22Rv1 (cell line): ENCODE measurements at regions not wholly inside any gene's neighbourhood (a gene's known extent, or its start where the extent isn't known, plus 50 kb on each side); places are given as distances from the start of the nearest gene placed in this dataset.

Experiments
- ZFX ChIP-seq: fragments of 450-650 bp; IDR thresholded peaks from 2 replicates; pipeline ENCODE4 v1.6.1; 2017; ENCODE audit warnings: antibody characterized with exemption, borderline replicate concordance
- TF ChIP-seq, protein P1 (sequence below): fragments of 450-650 bp; IDR thresholded peaks from 2 replicates; pipeline ENCODE4 v1.5.1; 2017; ENCODE audit warnings: mild to moderate bottlenecking

DNA sequence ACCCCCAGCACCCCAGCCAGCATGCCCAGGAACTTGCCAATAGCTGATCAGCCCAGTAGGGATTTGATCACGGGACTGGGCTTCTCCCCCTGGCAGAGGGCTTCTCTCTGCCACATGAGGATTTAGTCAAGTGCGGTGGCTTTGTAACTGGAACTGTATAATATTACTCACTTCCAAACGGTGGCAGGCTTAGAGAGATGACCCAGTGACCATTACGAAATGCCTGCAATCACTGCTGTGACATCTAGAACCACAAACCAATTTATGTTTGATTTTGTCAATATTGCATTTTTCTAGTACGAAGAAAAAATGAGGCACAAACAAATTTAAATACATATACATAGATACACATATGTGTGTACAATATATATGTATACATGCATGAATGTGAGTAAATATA lies 192.1 kb downstream of the ERCC6L2 start:
- TF ChIP-seq, protein P1, sequence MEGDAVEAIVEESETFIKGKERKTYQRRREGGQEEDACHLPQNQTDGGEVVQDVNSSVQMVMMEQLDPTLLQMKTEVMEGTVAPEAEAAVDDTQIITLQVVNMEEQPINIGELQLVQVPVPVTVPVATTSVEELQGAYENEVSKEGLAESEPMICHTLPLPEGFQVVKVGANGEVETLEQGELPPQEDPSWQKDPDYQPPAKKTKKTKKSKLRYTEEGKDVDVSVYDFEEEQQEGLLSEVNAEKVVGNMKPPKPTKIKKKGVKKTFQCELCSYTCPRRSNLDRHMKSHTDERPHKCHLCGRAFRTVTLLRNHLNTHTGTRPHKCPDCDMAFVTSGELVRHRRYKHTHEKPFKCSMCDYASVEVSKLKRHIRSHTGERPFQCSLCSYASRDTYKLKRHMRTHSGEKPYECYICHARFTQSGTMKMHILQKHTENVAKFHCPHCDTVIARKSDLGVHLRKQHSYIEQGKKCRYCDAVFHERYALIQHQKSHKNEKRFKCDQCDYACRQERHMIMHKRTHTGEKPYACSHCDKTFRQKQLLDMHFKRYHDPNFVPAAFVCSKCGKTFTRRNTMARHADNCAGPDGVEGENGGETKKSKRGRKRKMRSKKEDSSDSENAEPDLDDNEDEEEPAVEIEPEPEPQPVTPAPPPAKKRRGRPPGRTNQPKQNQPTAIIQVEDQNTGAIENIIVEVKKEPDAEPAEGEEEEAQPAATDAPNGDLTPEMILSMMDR: no peak
- TF ChIP-seq ZFX: no peak
